CD4-positive, alpha-beta T cell treated with Interleukin-21 for 1 hour (primary cell): ENCODE measurements at regions not wholly inside any gene's neighbourhood (a gene's known extent, or its start where the extent isn't known, plus 50 kb on each side); places are given as distances from the start of the nearest gene placed in this dataset.

Experiments used
- DNase-seq: peaks from one replicate; pipeline ENCODE4 v3.0.0-alpha.2; 2020

- DNase-seq = no peak
Measured at GRCh38 chr12:107450541-107450940, 235.1 kb upstream of the PWP1 start.

GRCh38 chr12:107451246-107451645, 234.4 kb upstream of the PWP1 start:
- no peak for DNase-seq

GRCh38 chr12:107454109-107454830, 231.3 kb upstream of the PWP1 start:
- DNase-seq = no peak

GRCh38 chr12:107457362-107457935, 228.2 kb upstream of the PWP1 start:
- no peak for DNase-seq

GRCh38 chr12:107458163-107458562, 227.4 kb upstream of the PWP1 start:
- no peak for DNase-seq

- no peak for DNase-seq
Measured at GRCh38 chr12:107458990-107459389, 226.6 kb upstream of the PWP1 start.

GRCh38 chr12:107459641-107460040, 226.0 kb upstream of the PWP1 start:
- DNase-seq = no peak

- no peak for DNase-seq
Measured at GRCh38 chr12:107461222-107461975, 224.2 kb upstream of the PWP1 start.

GRCh38 chr12:107462428-107463332, 222.9 kb upstream of the PWP1 start:
- no peak for DNase-seq

- no peak for DNase-seq
Measured at GRCh38 chr12:107464644-107465043, 221.0 kb upstream of the PWP1 start.

- no peak for DNase-seq
Measured at GRCh38 chr12:107465625-107466024, 220.0 kb upstream of the PWP1 start.

GRCh38 chr12:107467716-107468115, 217.9 kb upstream of the PWP1 start:
- DNase-seq = no peak

GRCh38 chr12:107468182-107468581, 217.4 kb upstream of the PWP1 start:
- no peak for DNase-seq

- DNase-seq = no peak
Measured at GRCh38 chr12:107469011-107469410, 216.6 kb upstream of the PWP1 start.

- no peak for DNase-seq
Measured at GRCh38 chr12:107470645-107471044, 215.0 kb upstream of the PWP1 start.

GRCh38 chr12:107472308-107472707, 213.3 kb upstream of the PWP1 start:
- no peak for DNase-seq

- no peak for DNase-seq
Measured at GRCh38 chr12:107474099-107474498, 211.5 kb upstream of the PWP1 start.

GRCh38 chr12:107474639-107475539, 210.7 kb upstream of the PWP1 start:
- no peak for DNase-seq

GRCh38 chr12:107475900-107476299, 209.7 kb upstream of the PWP1 start:
- no peak for DNase-seq

GRCh38 chr12:107477018-107477417, 208.6 kb upstream of the PWP1 start:
- no peak for DNase-seq

GRCh38 chr12:107477947-107478610, 207.5 kb upstream of the PWP1 start:
- DNase-seq = no peak
